IPS DF 4.7 (cell line): ENCODE measurements at regions not wholly inside any gene's neighbourhood (a gene's known extent, or its start where the extent isn't known, plus 50 kb on each side); places are given as distances from the start of the nearest gene placed in this dataset.

Experiments
- DNase-seq: peaks from one replicate; pipeline ENCODE4 v3.0.0-alpha.2; 2013; ENCODE audit warnings: low spot score; ENCODE audit errors: extremely low read depth

GRCh38 chrX:45323387-45323786 lies 122.7 kb upstream of the DIPK2B start:
- DNase-seq = no peak

DNA sequence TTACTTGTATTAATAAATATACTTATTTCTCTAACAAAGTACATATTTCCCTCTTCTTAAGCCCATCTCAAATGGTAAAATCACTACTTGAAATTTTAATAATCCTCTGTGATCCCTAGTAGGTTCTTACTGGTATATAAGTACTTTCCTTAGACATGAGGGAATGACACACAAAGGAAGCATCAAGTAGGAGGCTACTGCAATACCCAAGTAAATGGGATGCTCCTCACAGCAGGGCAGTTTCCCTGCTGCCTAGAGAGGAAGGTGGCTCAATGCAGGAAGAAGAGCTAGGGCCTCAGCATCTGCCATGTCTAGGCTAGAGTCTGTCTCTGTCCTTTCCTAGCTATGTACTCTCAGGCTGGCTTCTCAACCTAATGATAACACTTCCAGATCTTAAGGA lies 122.1 kb upstream of the DIPK2B start:
- no peak for DNase-seq

GRCh38 chrX:45322382-45322781 lies 121.7 kb upstream of the DIPK2B start:
- DNase-seq = peak; percentile 14

DNA sequence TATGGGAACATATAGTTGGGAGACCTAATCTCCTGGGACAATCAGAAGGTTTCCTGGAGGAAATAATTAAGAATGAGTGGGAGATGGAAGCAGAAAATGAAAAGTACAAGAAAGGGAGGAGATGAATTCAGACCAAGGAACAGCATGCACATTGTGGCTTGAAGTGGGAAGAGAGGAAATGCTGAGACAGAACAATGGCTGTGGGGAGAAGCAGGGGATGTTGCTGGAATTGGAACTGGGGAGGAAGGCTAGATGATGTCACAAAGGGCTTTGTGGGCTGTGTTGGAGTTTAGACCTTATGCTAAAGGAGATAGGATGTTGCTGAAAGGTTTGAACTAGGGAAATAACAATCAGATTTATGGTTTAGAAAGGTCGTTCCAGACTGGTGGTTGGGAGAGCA lies 119.5 kb upstream of the DIPK2B start:
- DNase-seq = no peak

DNA sequence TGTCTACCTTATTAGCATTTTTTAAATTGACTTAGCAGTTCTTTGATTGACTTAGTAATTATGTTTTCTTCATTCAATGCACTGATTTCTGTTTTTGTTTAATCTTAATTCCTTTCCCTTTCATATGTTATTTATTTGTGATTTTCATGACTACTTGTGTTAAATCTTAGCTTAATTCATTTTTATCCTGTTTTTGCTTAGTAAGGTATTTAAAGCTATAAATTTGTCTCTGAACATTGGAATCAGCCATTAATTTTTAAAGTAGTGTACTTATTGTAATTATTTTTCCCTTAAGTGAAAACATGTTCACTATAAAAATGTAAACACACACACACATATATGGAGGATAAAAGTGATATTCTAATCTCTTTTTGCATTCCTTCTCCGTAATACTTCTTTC lies 109.1 kb upstream of the DIPK2B start:
- DNase-seq = no peak

GRCh38 chrX:45309096-45309495 lies 108.4 kb upstream of the DIPK2B start:
- no peak for DNase-seq

GRCh38 chrX:45306794-45307193 lies 106.1 kb upstream of the DIPK2B start:
- no peak for DNase-seq

- no peak for DNase-seq
Measured at GRCh38 chrX:45300638-45301037, 100.0 kb upstream of the DIPK2B start.

DNA sequence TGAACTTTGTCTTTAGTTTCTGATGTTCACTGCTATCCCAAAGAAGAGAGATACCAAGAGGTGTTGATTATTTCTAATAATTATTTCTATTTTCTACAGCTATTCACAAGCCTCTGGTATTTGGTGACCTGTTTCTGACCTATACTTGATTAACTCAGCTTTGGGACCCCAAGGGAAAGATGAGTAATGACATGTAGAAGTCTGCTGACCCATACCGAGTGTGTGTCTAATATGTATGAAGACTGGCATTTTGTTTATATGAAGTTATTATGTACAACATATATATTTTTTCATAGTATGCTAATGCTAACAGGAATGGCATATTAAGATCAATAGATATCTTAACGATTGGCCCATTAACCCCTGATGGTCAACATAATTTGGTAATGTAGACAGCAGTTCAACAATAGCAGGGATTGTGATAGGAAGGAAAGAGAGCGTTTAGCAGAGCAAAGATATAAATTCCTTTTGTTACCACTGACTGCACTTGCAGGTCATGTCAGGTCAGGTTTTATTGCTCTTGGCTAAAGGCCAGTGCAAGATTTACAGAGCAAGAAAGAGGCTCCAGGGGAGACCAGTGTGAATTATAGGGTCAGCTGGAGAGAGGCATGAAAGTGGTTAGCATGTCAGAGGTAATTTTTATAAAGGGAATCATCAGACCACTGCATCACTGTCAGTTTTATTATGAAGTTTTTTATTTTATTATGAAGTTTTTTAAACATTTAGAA lies 94.7 kb upstream of the DIPK2B start:
- DNase-seq = no peak

DNA sequence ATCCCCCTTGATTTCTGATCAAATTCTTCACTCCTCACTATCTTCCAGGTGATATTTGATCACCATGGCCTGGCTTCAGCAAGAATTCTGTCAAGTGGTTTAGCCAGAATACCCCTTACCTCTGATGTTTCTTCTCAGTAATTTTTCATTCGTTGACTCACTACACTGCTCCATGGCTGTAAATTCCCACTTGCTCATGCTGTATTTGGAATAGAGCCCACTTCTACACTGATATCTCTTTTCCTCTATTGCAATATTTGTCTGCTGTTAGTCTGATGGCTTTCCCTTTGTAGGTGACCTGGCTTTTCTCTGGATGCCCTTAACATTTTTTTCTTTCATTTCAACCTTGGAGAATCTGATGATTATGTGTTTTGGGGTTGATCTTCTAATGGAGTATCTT lies 73.9 kb upstream of the DIPK2B start:
- DNase-seq = no peak

DNA sequence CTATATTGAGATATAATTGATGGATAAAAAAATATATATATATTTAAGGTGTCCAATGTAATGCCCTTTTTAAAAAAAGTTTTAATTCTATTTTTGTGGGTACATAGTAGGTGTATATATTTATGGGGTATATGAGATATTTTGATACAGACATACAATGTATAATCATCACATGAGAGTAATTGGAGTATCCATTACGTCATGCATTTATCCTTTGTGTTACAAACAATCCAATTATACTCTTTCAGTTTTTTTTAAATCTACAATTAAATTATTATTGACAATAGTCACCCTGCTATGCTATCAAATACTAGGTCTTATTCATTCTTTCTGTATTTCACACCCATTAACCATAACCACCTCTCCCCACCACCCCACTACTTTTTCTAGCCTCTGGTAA lies 66.3 kb upstream of the DIPK2B start:
- no peak for DNase-seq

DNA sequence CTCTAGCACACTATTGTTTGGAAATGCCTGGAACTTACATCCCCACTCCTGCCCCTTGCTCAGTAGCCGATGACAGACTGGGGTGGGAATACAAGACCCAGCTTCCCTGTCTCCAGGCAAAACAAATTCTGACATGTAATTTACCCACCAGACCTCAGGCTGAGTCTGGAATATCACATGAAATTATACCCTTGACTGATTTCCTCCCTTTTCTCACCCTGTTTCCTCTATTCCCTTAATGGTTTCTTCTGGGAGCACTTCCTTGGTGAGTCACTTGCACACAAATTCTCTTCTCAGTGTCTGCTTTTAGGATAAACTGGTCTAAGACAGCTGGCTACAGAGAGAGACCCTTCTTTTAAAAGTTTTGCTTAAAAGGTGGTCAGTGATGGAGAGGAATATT lies 65.8 kb upstream of the DIPK2B start:
- no peak for DNase-seq

DNA sequence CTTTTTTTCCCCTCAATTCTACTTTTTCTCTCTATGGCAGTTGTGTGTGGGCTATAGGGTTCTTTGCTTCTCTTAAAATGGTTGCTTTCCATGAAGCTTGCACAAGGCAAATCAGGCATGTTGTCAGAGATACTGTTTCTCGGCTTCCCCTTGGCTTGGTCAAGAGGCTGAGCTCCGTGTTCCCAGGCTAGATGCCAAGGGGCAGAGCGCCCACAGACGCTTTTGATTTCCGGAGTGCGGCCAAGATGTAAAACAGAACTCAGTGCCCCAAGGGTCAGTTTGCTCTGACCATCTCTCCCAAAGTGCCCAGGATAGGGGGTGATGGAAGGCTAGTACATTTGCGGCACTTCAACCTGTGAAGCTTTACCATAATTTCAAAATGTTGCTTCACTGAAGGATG lies 64.2 kb upstream of the DIPK2B start:
- DNase-seq = no peak

DNA sequence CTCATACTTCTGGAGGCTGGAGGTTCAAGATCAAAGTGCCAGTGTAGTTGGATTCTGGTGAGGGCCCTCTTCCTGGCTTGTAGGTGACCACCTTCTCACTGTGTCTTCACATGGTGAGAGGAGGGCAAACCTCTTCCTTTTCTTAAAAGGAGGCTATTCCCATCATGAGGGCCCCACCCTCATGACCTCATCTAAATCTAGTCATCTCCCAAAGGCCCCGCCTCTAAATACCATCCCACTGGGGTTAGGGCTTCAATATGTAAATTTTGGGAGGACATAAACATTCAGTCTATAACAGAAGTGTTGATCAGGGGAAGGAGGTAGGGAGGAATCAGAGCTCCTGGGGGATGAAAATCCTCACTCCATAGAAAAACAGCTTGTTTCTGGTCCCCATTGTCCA lies 60.8 kb upstream of the DIPK2B start:
- no peak for DNase-seq

DNA sequence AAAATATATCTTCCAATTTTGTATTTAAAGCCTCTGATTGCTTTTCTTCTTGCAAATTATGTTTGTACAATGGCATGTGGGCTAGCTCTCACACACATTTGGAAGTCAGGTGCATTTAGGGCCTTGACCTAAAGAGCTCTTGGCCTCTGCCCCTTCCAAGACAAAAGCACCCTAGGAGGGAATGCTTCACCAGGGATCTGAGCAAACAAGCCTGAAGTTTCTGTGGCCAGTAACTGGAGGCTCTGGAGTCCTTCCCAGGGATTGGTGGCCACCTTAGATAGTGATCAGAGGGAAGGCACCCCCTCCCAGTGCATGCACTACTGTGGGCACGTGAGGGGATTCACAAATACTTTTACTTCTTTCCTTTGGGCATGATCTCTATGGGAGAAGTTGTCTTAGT lies 60.3 kb upstream of the DIPK2B start:
- DNase-seq = no peak

DNA sequence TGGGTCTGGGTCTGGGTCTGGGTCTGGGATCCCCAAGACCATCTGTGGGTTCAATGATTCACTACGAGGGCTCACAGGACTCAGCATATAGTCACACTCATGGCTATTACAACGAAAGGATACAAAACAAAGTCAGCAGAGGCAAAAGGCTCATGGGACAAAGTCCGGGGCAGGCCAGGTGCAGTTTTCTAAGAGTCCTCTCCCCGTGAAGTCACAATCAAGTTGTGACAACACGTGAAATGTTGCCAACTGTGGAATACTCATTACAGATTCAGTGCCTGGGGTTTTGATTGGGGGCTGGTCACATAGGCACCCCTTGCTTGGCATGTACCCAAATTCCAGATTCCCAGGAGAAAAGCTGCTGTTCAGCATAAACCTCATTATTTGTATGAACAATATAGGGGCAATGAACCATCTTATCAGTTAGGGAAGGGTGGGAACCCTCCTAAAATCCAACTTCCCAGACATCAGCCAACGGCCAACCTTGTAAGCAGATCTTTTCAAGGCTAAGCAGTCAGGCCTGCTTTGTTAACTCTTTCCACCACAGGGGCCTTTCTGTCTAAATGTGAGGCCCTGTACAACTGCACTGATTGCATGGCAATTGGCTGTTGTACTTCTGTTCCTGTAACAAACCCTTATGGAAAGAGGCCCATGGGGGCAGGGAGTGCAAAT lies 58.2 kb upstream of the DIPK2B start:
- no peak for DNase-seq
